ENCODE measurements at regions not wholly inside any gene's neighbourhood (a gene's known extent, or its start where the extent isn't known, plus 50 kb on each side); places are given as distances from the start of the nearest gene placed in this dataset.

- no peak for TF ChIP-seq CHD7 (IDR thresholded peaks at IDR 0.05; ENCODE audit: insufficient replicate concordance, low read length)
- TF ChIP-seq EP300 (IDR thresholded peaks at IDR 0.05; ENCODE audit: borderline replicate concordance in 1 of 2, low read depth in 2 of 2, low read length in 2 of 2), result no peak
- no peak for TF ChIP-seq EZH2 (IDR thresholded peaks at IDR 0.05; ENCODE audit: low read depth, low read length, severe bottlenecking)
These were observed 715.8 kb upstream of the HS3ST5 start (continued) for GRCh38 chr6:115058414-115059211.
